ENCODE measurements at regions not wholly inside any gene's neighbourhood (a gene's known extent, or its start where the extent isn't known, plus 50 kb on each side); places are given as distances from the start of the nearest gene placed in this dataset.

- CTCF ChIA-PET: interaction anchor here (0.9 to 1.3 kb wide), 3 partner anchors 82 to 783 kb away, joined by 3 to 4 read pairs (median 3); no protein-coding TSS in a partner anchor
- Histone ChIP-seq H3K79me2 (ENCODE audit: control insufficient read depth, insufficient read depth, low read length) (no peaks in the 10 kb centered on the region), H3K4me2 (ENCODE audit: insufficient read depth, low read length) (peak overlapping the region; percentile 79), H3K27ac (ENCODE audit: insufficient read depth, low read depth, low read length) (no peak overlapping the region), H3K4me3 (replicated peaks in 1 of 3; ENCODE audit: insufficient read depth in 1 of 3, low read depth in 1 of 3, low read length in 3 of 3) (no peak overlapping the region), H4K20me1 (replicated peaks; ENCODE audit: control insufficient read depth, extremely low read depth, insufficient read depth, low read length) (no peaks in the 10 kb centered on the region), H3K9ac (replicated peaks; ENCODE audit: extremely low read depth, insufficient read depth, low read length) (no peak overlapping the region), H3K27me3 (ENCODE audit: control insufficient read depth in 2 of 2, insufficient read depth in 2 of 2, low read length in 2 of 2) (no peaks in the 10 kb centered on the region), H3K36me3 (ENCODE audit: control insufficient read depth in 2 of 2, extremely low read depth in 1 of 2, insufficient read depth in 2 of 2, low read length in 2 of 2) (no peaks in the 10 kb centered on the region), H3K4me1 (ENCODE audit: control insufficient read depth, extremely low read depth, insufficient read depth, low read length) (peaks cover 20% of the 10 kb centered on the region), H3K9me3 (replicated peaks; ENCODE audit: control insufficient read depth, insufficient read depth, low read length) (no peaks in the 10 kb centered on the region), H3K9me1 (replicated peaks; ENCODE audit: control insufficient read depth, extremely low read depth, insufficient read depth, low read length) (no peaks in the 10 kb centered on the region), H2AFZ (ENCODE audit: low read depth, low read length) (no peak overlapping the region)
- POLR2A ChIA-PET: no interaction called here
- DNase-seq (ENCODE audit: low read depth, low spot score) (peak; percentile 37), FAIRE-seq (peak; percentile 24)
- intact Hi-C loops (cut with micrococcal nuclease) (loop anchor here (2.0 kb wide), 3 partner anchors 25 to 123 kb away; no protein-coding TSS in a partner anchor), dilution Hi-C loops (cut with MboI; ENCODE audit: extremely low pct_ligation_motif_present, low sequenced_read_pairs) (no loop called here)
- BruUV-seq (replicated peaks): no TSS peak
- TF ChIP-seq GATA2 (IDR thresholded peaks at IDR 0.05; ENCODE audit: insufficient read depth, insufficient read length, low read depth, low read length) (no peak), MAX (IDR thresholded peaks at IDR 0.05; ENCODE audit: insufficient read depth, insufficient read length) (no peak), CTCF (IDR thresholded peaks at IDR 0.05; ENCODE audit: extremely low read depth in 1 of 2, insufficient read depth in 1 of 2, low read depth in 1 of 2, low read length in 2 of 2) (no peak), POLR2AphosphoS5 (IDR thresholded peaks at IDR 0.05; ENCODE audit: insufficient read depth, low read depth, low read length) (no peak), FOS (IDR thresholded peaks at IDR 0.05; ENCODE audit: borderline replicate concordance, insufficient read depth, low read length) (no peak), JUN (IDR thresholded peaks at IDR 0.05; ENCODE audit: borderline replicate concordance, insufficient read depth, insufficient read length, low read depth) (no peak), MYC (IDR thresholded peaks at IDR 0.05; ENCODE audit: low read depth, low read length) (no peak), EZH2 (IDR thresholded peaks at IDR 0.05; ENCODE audit: borderline replicate concordance, low read depth, low read length, severe bottlenecking) (no peak), POLR2A (IDR thresholded peaks at IDR 0.05; ENCODE audit: low read depth, low read length) (no peak)
Measured at GRCh38 chr12:28089338-28089737, 100.9 kb upstream of the CCDC91 start.
